Prostate gland (tissue), 2 donors: ENCODE measurements at regions not wholly inside any gene's neighbourhood (a gene's known extent, or its start where the extent isn't known, plus 50 kb on each side); places are given as distances from the start of the nearest gene placed in this dataset.

Experiments
- DNase-seq: peaks from one replicate; pipeline ENCODE4 v3.0.0-alpha.2; 2019; ENCODE audit warnings: low spot score
- H3K27ac ChIP-seq, 2 donors: fragments of 200-600 bp; sonication (generic); 2 replicates each; pipeline ENCODE4 v1.5.1; 2017 to 2019
- H3K27me3 ChIP-seq: fragments of 200-600 bp; sonication (generic); replicated peaks from 2 replicates; pipeline ENCODE4 v1.5.1; 2019; ENCODE audit not compliant: insufficient read depth
- H3K36me3 ChIP-seq, 2 donors: fragments of 200-600 bp; sonication (generic); 1 replicate in 1 of 2; 2 replicates in 1 of 2; pipeline versions ENCODE4 v1.5.1 to v1.8.1; 2017 to 2019
- H3K4me1 ChIP-seq: fragments of 200-600 bp; sonication (generic); replicated peaks from 2 replicates; pipeline ENCODE4 v1.5.1; 2019
- H3K4me3 ChIP-seq, 2 donors: fragments of 200-600 bp; sonication (generic); 2 replicates each; pipeline ENCODE4 v1.5.1; 2017 to 2019
- H3K9me3 ChIP-seq: fragments of 200-600 bp; sonication (generic); 2 replicates; pipeline ENCODE4 v1.5.1; 2017
- POLR2A ChIP-seq: fragments of 450-650 bp; IDR thresholded peaks from one replicate; pipeline ENCODE4 v1.6.1; 2016; ENCODE audit warnings: antibody characterized with exemption, mild to moderate bottlenecking
- POLR2AphosphoS5 ChIP-seq: sonication (generic); formaldehyde crosslinking; IDR thresholded peaks from one replicate; pipeline ENCODE4 v1.6.1; 2017; ENCODE audit warnings: antibody characterized with exemption
- WGBS: methylation state at CpG from one replicate; pipeline ENCODE4 v1.1.5; 2018; 5-methylcytosine and 5-hydroxymethylcytosine counted together
- intact Hi-C: fragments of 100-400 bp; cut with DNase I; formaldehyde crosslinking; loops from one replicate; pipeline ENCODE4 v1.14.2; 2022
- TF ChIP-seq, protein P1 (sequence below), 4 experiments: fragments of 200-600 bp in 2 of 4; fragments of 450-650 bp in 2 of 4; sonication (generic) in 2 of 4; IDR thresholded peaks; 1 replicate in 3 of 4; 2 replicates in 1 of 4; pipeline ENCODE4 v1.5.1; 2016 to 2019; ENCODE audit warnings: antibody characterized with exemption in 4 of 4, mild to moderate bottlenecking in 2 of 4, moderate library complexity in 2 of 4

DNA sequence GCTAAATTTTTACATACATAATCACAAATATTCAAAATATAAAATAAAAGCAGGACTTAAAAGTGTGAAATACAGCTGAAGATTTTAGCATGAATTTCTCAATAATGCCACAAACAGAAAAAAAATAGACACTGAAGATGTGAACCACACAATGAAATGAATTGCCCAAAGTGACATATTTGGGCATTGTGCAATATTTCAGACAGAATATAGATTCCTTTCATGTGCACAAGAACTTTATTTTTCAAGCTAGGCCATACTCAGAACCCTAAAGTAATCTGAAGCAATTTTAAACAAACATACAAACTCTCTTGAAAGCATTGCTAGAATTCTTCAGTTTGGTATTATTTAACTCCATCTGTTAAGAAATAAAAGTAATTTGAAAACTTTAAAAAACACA lies 764.1 kb downstream of the STIM2 start:
- TF ChIP-seq POLR2A (no peak), POLR2AphosphoS5 (no peak)
- TF ChIP-seq, protein P1, sequence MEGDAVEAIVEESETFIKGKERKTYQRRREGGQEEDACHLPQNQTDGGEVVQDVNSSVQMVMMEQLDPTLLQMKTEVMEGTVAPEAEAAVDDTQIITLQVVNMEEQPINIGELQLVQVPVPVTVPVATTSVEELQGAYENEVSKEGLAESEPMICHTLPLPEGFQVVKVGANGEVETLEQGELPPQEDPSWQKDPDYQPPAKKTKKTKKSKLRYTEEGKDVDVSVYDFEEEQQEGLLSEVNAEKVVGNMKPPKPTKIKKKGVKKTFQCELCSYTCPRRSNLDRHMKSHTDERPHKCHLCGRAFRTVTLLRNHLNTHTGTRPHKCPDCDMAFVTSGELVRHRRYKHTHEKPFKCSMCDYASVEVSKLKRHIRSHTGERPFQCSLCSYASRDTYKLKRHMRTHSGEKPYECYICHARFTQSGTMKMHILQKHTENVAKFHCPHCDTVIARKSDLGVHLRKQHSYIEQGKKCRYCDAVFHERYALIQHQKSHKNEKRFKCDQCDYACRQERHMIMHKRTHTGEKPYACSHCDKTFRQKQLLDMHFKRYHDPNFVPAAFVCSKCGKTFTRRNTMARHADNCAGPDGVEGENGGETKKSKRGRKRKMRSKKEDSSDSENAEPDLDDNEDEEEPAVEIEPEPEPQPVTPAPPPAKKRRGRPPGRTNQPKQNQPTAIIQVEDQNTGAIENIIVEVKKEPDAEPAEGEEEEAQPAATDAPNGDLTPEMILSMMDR (IDR thresholded peaks at IDR 0.05) = no peak
- Histone ChIP-seq H3K27me3 (no peaks in the 10 kb centered on the region), H3K9me3 (no peaks in the 10 kb centered on the region), H3K36me3 (no peaks in the 10 kb centered on the region), H3K4me1 (no peaks in the 10 kb centered on the region), H3K27ac (no peak overlapping the region), H3K4me3 (no peak overlapping the region)
- no peak for DNase-seq
- intact Hi-C loops = no loop called here

DNA sequence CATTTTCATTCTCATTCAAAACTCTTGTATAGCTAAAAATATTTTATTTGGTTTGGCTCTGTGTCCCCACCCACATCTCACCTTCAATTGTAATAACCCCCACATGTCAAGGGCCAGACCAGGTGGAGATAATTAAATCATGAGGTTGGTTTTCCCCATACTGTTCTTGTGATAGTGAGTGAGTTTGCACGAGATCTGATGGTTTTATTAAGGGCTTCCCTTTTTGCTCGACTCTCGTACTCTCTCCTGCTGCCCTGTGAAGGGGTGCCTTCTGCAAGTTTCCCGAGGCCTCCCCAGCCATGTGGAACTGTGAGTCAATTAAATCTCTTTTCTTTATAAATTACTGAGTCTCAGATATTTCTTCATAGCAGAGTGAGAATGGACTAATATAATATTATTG lies 768.0 kb downstream of the STIM2 start:
- Histone ChIP-seq H3K36me3 (no peaks in the 10 kb centered on the region), H3K4me1 (no peaks in the 10 kb centered on the region), H3K4me3 (no peak overlapping the region), H3K27ac (no peak overlapping the region), H3K9me3 (no peaks in the 10 kb centered on the region), H3K27me3 (no peaks in the 10 kb centered on the region)
- DNase-seq = no peak
- intact Hi-C loops = no loop called here
- WGBS = 76% methylated on average over 4 of the region's 4 CpGs
- TF ChIP-seq POLR2A (no peak), POLR2AphosphoS5 (no peak)
- TF ChIP-seq, protein P1 (IDR thresholded peaks at IDR 0.05) = no peak

DNA sequence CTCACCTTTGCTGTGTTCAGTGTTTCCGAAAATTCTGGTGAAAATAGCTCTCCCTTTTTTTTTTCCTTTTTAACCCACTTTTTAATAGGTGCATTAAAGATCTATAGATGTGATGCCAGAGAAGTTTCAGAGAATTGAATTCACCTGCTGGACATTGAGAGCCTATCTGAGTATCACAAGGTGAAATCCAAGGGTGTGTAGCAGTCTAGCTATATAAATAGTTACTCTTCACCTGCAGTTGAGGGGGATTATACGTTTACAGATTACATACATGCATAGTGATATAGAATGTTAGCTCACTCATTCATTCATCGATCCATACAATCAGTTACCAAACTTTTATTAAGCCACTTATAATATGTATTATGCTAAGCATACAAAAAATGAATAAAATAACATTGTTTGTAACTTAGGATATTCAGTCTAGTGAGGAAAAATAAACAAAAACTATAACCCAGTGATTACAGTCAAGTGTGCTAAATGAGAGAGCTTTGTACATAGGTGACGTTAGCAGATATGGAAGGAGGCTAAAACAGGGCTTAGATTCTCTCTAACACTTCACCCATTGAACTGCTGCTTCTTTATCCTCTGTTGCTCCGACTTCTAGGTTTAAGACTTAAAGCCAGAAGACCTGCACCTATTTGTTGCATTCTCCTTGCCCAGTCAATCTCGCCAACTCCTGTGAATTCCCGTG lies 769.0 kb downstream of the STIM2 start:
- WGBS = 76% methylated on average over 7 of the region's 7 CpGs
- Histone ChIP-seq H3K27ac (no peak overlapping the region), H3K27me3 (no peaks in the 10 kb centered on the region), H3K9me3 (no peaks in the 10 kb centered on the region), H3K4me3 (no peak overlapping the region), H3K36me3 (no peaks in the 10 kb centered on the region), H3K4me1 (no peaks in the 10 kb centered on the region)
- TF ChIP-seq POLR2AphosphoS5 = no peak
- TF ChIP-seq, protein P1 (IDR thresholded peaks at IDR 0.05) = no peak
- TF ChIP-seq POLR2A = no peak
- DNase-seq = no peak
- intact Hi-C loops = no loop called here

DNA sequence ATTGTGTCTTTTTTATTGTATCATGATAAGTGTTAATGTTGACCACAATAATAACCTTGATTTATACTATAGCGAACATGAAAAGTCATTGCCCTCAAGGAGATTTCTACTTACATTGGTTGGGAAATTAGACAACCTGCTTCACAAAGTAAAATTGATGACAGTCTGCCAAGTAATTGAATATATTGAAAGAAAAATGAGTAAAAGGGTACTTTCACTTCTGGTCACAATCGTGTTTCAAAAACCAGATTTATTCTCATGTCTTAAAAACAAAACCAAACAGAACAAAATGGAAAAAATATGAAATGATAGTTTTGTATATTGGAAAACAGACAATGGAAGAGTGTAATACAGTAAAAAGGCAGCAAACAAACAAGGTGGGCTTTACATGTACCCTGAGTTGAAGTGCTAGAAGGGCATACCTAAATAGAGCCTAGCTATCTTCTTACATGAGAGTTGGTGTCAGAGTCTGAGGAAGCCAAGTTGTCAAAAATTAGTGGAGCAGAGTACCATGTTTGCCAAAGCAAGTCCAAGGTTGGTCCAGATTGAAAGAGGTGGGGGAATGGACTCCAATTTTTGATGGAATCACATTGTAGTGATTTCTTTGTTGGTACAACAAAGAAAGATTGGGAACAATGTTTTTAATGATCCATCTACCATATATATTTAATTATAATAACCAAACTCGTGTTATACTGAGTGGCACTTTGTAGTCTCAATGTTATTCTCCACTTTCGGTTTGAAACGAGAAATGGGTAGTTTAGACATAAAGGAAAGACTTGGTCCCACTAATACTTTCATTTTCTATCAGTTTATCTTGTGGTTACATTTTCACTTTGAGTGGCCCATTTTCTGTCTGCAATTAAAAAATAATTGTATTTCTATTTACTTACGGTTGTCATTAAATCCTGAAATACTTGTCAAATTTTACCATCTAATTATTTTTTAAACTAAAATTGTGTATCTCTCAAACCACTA lies 775.6 kb downstream of the STIM2 start:
- whole genome bisulfite sequencing = 89% methylated on average over 6 of the region's 6 CpGs
- no peak for DNase-seq
- no peaks in the 10 kb centered on the region for H3K9me3 ChIP-seq
- TF ChIP-seq POLR2A = no peak
- TF ChIP-seq POLR2AphosphoS5 = no peak
- TF ChIP-seq, protein P1 (IDR thresholded peaks at IDR 0.05) = no peak
- no peak overlapping the region for H3K27ac ChIP-seq
- H3K4me3 ChIP-seq = no peak overlapping the region
- no peaks in the 10 kb centered on the region for H3K27me3 ChIP-seq
- intact Hi-C loops = no loop called here
- H3K4me1 ChIP-seq = no peaks in the 10 kb centered on the region
- H3K36me3 ChIP-seq = no peaks in the 10 kb centered on the region
